K562 (cell line): ENCODE measurements at regions not wholly inside any gene's neighbourhood (a gene's known extent, or its start where the extent isn't known, plus 50 kb on each side); places are given as distances from the start of the nearest gene placed in this dataset.

ENCODE experiments used
- CTCF ChIP-seq, 3 experiments: IDR thresholded peaks in 2 of 3; conservative IDR thresholded peaks in 1 of 3; 2 replicates each; pipeline ENCODE4 v1.5.1; 2011 to 2012; ENCODE audit warnings: low read length in 3 of 3, mild to moderate bottlenecking in 3 of 3, control low read depth in 2 of 3, improper control_type of control experiment in 1 of 3, inconsistent platforms in 1 of 3, low read depth in 1 of 3, mixed read lengths in 1 of 3, moderate library complexity in 1 of 3; ENCODE audit not compliant: insufficient read depth in 2 of 3
- HNRNPL ChIP-seq: fragments of 200-400 bp; formaldehyde crosslinking; IDR thresholded peaks from 2 replicates; pipeline ENCODE4 v1.6.1; 2017; ENCODE audit warnings: low read depth, mild to moderate bottlenecking, low read length
- MAZ ChIP-seq, 2 experiments: fragments of 450-650 bp in 1 of 2; sonication (generic) in 1 of 2; formaldehyde crosslinking; IDR thresholded peaks in 1 of 2; conservative IDR thresholded peaks in 1 of 2; 2 replicates each; pipeline versions ENCODE4 v1.4.0 to v1.5.0; 2020; ENCODE audit warnings: mild to moderate bottlenecking in 1 of 2, missing genetic modification reagents in 1 of 2
- ZBTB2 ChIP-seq: fragments of 450-650 bp; IDR thresholded peaks from 2 replicates; pipeline ENCODE4 v1.6.1; 2016; ENCODE audit warnings: antibody characterized with exemption
- ZNF277 ChIP-seq: fragments of 250-450 bp; sonication (Bioruptor Pico); IDR thresholded peaks from 2 replicates; pipeline ENCODE4 v1.8.0; 2022; ENCODE audit warnings: inconsistent platforms, mild to moderate bottlenecking, moderate library complexity, borderline replicate concordance

GRCh38 chr2:147663962-147664361, 180.9 kb upstream of the ACVR2A start:
- TF ChIP-seq MAZ (CRISPR knock-in tag; conservative IDR thresholded peaks at IDR 0.05 in 1 of 2, IDR thresholded peaks at IDR 0.05 in 1 of 2) (no peak), HNRNPL (no peak), ZBTB2 (no peak), CTCF (IDR thresholded peaks at IDR 0.05 in 2 of 3, conservative IDR thresholded peaks at IDR 0.05 in 1 of 3; ENCODE audit: insufficient read depth in 2 of 3, low read depth in 1 of 3, low read length in 3 of 3) (no peak), ZNF277 (CRISPR knock-in tag) (no peak)
